Immature natural killer cell (primary cell): ENCODE measurements at regions not wholly inside any gene's neighbourhood (a gene's known extent, or its start where the extent isn't known, plus 50 kb on each side); places are given as distances from the start of the nearest gene placed in this dataset.
"Not testable (repeated sequence)": the region's sequence is repeated elsewhere in the genome, so short reads cannot be mapped to it uniquely, and the experiment has no call there.

Experiments
- DNase-seq, 3 donors: peaks; one replicate each; pipeline ENCODE4 v3.0.0; 2022; ENCODE audit warnings: mixed read lengths in 1 of 3
- H3K27ac Mint-ChIP-seq, 6 donors: one replicate each; pipeline ENCODE4 v1.8.0; 2020; ENCODE audit warnings: mixed read lengths in 6 of 6, mild to moderate bottlenecking in 5 of 6, inconsistent platforms in 4 of 6, moderate library complexity in 3 of 6
- H3K27me3 Mint-ChIP-seq, 3 donors: one replicate each; pipeline ENCODE4 v1.8.0; 2020 to 2021; ENCODE audit warnings: low read depth in 3 of 3, mild to moderate bottlenecking in 3 of 3, mixed read lengths in 3 of 3, moderate library complexity in 3 of 3, inconsistent platforms in 1 of 3
- H3K36me3 Mint-ChIP-seq, 3 donors: one replicate each; pipeline ENCODE4 v1.8.0; 2020; ENCODE audit warnings: mixed read lengths in 3 of 3, inconsistent platforms in 2 of 3, mild to moderate bottlenecking in 2 of 3
- H3K4me1 Mint-ChIP-seq, 2 donors: one replicate each; pipeline ENCODE4 v1.8.0; 2020; ENCODE audit warnings: inconsistent platforms in 2 of 2, mild to moderate bottlenecking in 2 of 2, mixed read lengths in 2 of 2, moderate library complexity in 1 of 2
- H3K4me3 Mint-ChIP-seq, 5 donors: one replicate each; pipeline ENCODE4 v1.8.0; 2020; ENCODE audit warnings: mild to moderate bottlenecking in 5 of 5, mixed read lengths in 5 of 5, inconsistent platforms in 3 of 5, moderate library complexity in 3 of 5
- H3K9me3 Mint-ChIP-seq, 6 donors: one replicate each; pipeline ENCODE4 v1.8.0; 2020; ENCODE audit warnings: mild to moderate bottlenecking in 6 of 6, mixed read lengths in 6 of 6, inconsistent platforms in 4 of 6, moderate library complexity in 3 of 6

- peaks cover 0 to 5% (median 2%) of the 10 kb centered on the region in 3 donors for H3K27me3 Mint-ChIP-seq
- no peaks in the 10 kb centered on the region for H3K36me3 Mint-ChIP-seq
- no peak overlapping the region for H3K27ac Mint-ChIP-seq
- no peak for DNase-seq
- no peaks in the 10 kb centered on the region for H3K4me1 Mint-ChIP-seq
- H3K4me3 Mint-ChIP-seq: no peak overlapping the region
- peaks cover 0 to 1% (median 0%) of the 10 kb centered on the region in 6 donors for H3K9me3 Mint-ChIP-seq
Measured at GRCh38 chr9:7665874-7666273, 133.7 kb downstream of the DMAC1 start.

GRCh38 chr9:7659766-7660165 is 139.8 kb downstream of the DMAC1 start:
- no peaks in the 10 kb centered on the region for H3K36me3 Mint-ChIP-seq
- H3K4me1 Mint-ChIP-seq: no peaks in the 10 kb centered on the region
- H3K27ac Mint-ChIP-seq: no peak overlapping the region
- no peak for DNase-seq
- peaks cover 0 to 2% (median 0%) of the 10 kb centered on the region in 6 donors for H3K9me3 Mint-ChIP-seq
- H3K27me3 Mint-ChIP-seq: peaks cover 1 to 2% (median 2%) of the 10 kb centered on the region in 3 donors
- no peak overlapping the region for H3K4me3 Mint-ChIP-seq

GRCh38 chr9:7656636-7657035 is 142.9 kb downstream of the DMAC1 start:
- Mint-ChIP-seq H3K4me3 (no peak overlapping the region), H3K27me3 (peaks cover 0 to 7% (median 1%) of the 10 kb centered on the region in 3 donors), H3K4me1 (peaks cover 4 to 8% of the 10 kb centered on the region in 2 donors), H3K36me3 (no peaks in the 10 kb centered on the region), H3K9me3 (peaks cover 0 to 2% (median 0%) of the 10 kb centered on the region in 6 donors), H3K27ac (no peak overlapping the region)
- no peak for DNase-seq

- DNase-seq: no peak
- Mint-ChIP-seq H3K9me3 (peaks cover 0 to 4% (median 0%) of the 10 kb centered on the region in 6 donors), H3K27ac (no peak overlapping the region), H3K4me1 (peaks cover 4 to 8% of the 10 kb centered on the region in 2 donors), H3K36me3 (no peaks in the 10 kb centered on the region), H3K4me3 (no peak overlapping the region), H3K27me3 (peaks cover 0 to 7% (median 1%) of the 10 kb centered on the region in 3 donors)
Measured at GRCh38 chr9:7653262-7653661, 146.3 kb downstream of the DMAC1 start.

GRCh38 chr9:7640231-7640630 is 159.3 kb downstream of the DMAC1 start:
- H3K36me3 Mint-ChIP-seq: no peaks in the 10 kb centered on the region
- no peak overlapping the region for H3K27ac Mint-ChIP-seq
- no peak overlapping the region for H3K4me3 Mint-ChIP-seq
- H3K4me1 Mint-ChIP-seq: no peaks in the 10 kb centered on the region
- peaks cover 0 to 5% (median 2%) of the 10 kb centered on the region in 6 donors for H3K9me3 Mint-ChIP-seq
- DNase-seq: no peak
- H3K27me3 Mint-ChIP-seq: peaks cover 2 to 5% (median 4%) of the 10 kb centered on the region in 3 donors

- Mint-ChIP-seq H3K36me3 (no peaks in the 10 kb centered on the region), H3K4me1 (no peaks in the 10 kb centered on the region), H3K27ac (no peak overlapping the region), H3K4me3 (no peak overlapping the region), H3K9me3 (peaks cover 0 to 4% (median 0%) of the 10 kb centered on the region in 6 donors), H3K27me3 (peaks cover 2 to 4% (median 2%) of the 10 kb centered on the region in 3 donors)
- DNase-seq: no peak
Measured at GRCh38 chr9:7639471-7639870, 160.1 kb downstream of the DMAC1 start.

- peaks cover 0 to 8% (median 2%) of the 10 kb centered on the region in 6 donors for H3K9me3 Mint-ChIP-seq
- no peak for DNase-seq
- no peak overlapping the region for H3K27ac Mint-ChIP-seq
- no peaks in the 10 kb centered on the region for H3K4me1 Mint-ChIP-seq
- peaks cover 0 to 7% (median 2%) of the 10 kb centered on the region in 3 donors for H3K27me3 Mint-ChIP-seq
- H3K36me3 Mint-ChIP-seq: no peaks in the 10 kb centered on the region
- H3K4me3 Mint-ChIP-seq: no peak overlapping the region
Measured at GRCh38 chr9:7636838-7637467, 162.6 kb downstream of the DMAC1 start.

GRCh38 chr9:7636309-7636708 is 163.3 kb downstream of the DMAC1 start:
- Mint-ChIP-seq H3K27ac (no peak overlapping the region), H3K4me3 (no peak overlapping the region), H3K4me1 (no peaks in the 10 kb centered on the region), H3K27me3 (peaks cover 0 to 7% (median 2%) of the 10 kb centered on the region in 3 donors), H3K36me3 (peaks cover 0 to 6% (median 0%) of the 10 kb centered on the region in 3 donors), H3K9me3 (peaks cover 0 to 14% (median 7%) of the 10 kb centered on the region in 6 donors)
- no peak for DNase-seq

- Mint-ChIP-seq H3K27ac (peak overlapping the region; percentile 9 to 67 (median 42)), H3K36me3 (peaks cover 11 to 32% (median 28%) of the 10 kb centered on the region in 3 donors)
- not testable (repeated sequence) for H3K27me3 Mint-ChIP-seq
Measured at GRCh38 chr9:7626571-7627029, 173.0 kb downstream of the DMAC1 start.

GRCh38 chr9:7622481-7622880 is 177.1 kb downstream of the DMAC1 start:
- H3K36me3 Mint-ChIP-seq: peaks cover under 1 to 13% (median under 1%) of the 10 kb centered on the region in 3 donors
- peaks cover 0 to 8% (median 0%) of the 10 kb centered on the region in 6 donors for H3K9me3 Mint-ChIP-seq
- DNase-seq: no peak
- H3K27ac Mint-ChIP-seq: no peak overlapping the region
- peaks cover 0 to 8% (median 1%) of the 10 kb centered on the region in 3 donors for H3K27me3 Mint-ChIP-seq
- H3K4me3 Mint-ChIP-seq: no peak overlapping the region
- H3K4me1 Mint-ChIP-seq: peaks cover 23% of the 10 kb centered on the region in 2 donors

More at GRCh38 chr9:7626571-7627029, 173.0 kb downstream of the DMAC1 start:
- peaks cover 29 to 32% of the 10 kb centered on the region in 2 donors for H3K4me1 Mint-ChIP-seq
- peaks cover 9 to 48% (median 22%) of the 10 kb centered on the region in 6 donors for H3K9me3 Mint-ChIP-seq
- peak overlapping the region; percentile 72 to 85 (median 75) for H3K4me3 Mint-ChIP-seq
- peak; percentile 45 to 50 (median 49) for DNase-seq

GRCh38 chr9:7615344-7615743 is 184.2 kb downstream of the DMAC1 start:
- DNase-seq: no peak
- Mint-ChIP-seq H3K27ac (no peak overlapping the region), H3K27me3 (peaks cover 0 to 3% (median 3%) of the 10 kb centered on the region in 3 donors), H3K36me3 (no peaks in the 10 kb centered on the region), H3K9me3 (no peaks in the 10 kb centered on the region), H3K4me1 (peaks cover 23 to 28% of the 10 kb centered on the region in 2 donors), H3K4me3 (no peak overlapping the region)

GRCh38 chr9:7613931-7614330 is 185.6 kb downstream of the DMAC1 start:
- H3K27ac Mint-ChIP-seq: peak overlapping the region in 5 of 6 donors; percentile 11 to 18 (median 17)
- H3K4me1 Mint-ChIP-seq: peaks cover 23 to 28% of the 10 kb centered on the region in 2 donors
- peaks cover 0 to 3% (median 0%) of the 10 kb centered on the region in 3 donors for H3K27me3 Mint-ChIP-seq
- no peaks in the 10 kb centered on the region for H3K36me3 Mint-ChIP-seq
- peak overlapping the region; percentile 62 to 81 (median 72) for H3K4me3 Mint-ChIP-seq
- no peaks in the 10 kb centered on the region for H3K9me3 Mint-ChIP-seq
- peak; percentile 3 to 16 (median 11) for DNase-seq

GRCh38 chr9:7608261-7608660 is 191.3 kb downstream of the DMAC1 start:
- no peak overlapping the region for H3K4me3 Mint-ChIP-seq
- DNase-seq: no peak
- H3K9me3 Mint-ChIP-seq: peaks cover 0 to 2% (median 0%) of the 10 kb centered on the region in 6 donors
- H3K27me3 Mint-ChIP-seq: peaks cover 0 to 3% (median 3%) of the 10 kb centered on the region in 3 donors
- H3K27ac Mint-ChIP-seq: no peak overlapping the region
- peaks cover 1 to 3% of the 10 kb centered on the region in 2 donors for H3K4me1 Mint-ChIP-seq
- no peaks in the 10 kb centered on the region for H3K36me3 Mint-ChIP-seq

- DNase-seq: no peak
- Mint-ChIP-seq H3K27ac (no peak overlapping the region), H3K4me3 (no peak overlapping the region), H3K36me3 (no peaks in the 10 kb centered on the region), H3K4me1 (no peaks in the 10 kb centered on the region), H3K27me3 (peaks cover 0 to 3% (median 2%) of the 10 kb centered on the region in 3 donors), H3K9me3 (peaks cover 0 to 2% (median 0%) of the 10 kb centered on the region in 6 donors)
Measured at GRCh38 chr9:7607421-7607820, 192.2 kb downstream of the DMAC1 start.
